Thyroid gland (tissue), 4 donors: ENCODE measurements at regions not wholly inside any gene's neighbourhood (a gene's known extent, or its start where the extent isn't known, plus 50 kb on each side); places are given as distances from the start of the nearest gene placed in this dataset.

Source experiments
- POLR2A ChIP-seq, 2 donors: fragments of 450-650 bp; IDR thresholded peaks; one replicate each; pipeline ENCODE4 v1.6.1; 2017; ENCODE audit warnings: antibody characterized with exemption in 2 of 2, mild to moderate bottlenecking in 2 of 2, moderate library complexity in 1 of 2
- TF ChIP-seq, protein P1 (sequence below), 6 experiments: fragments of 200-600 bp in 3 of 6; fragments of 450-650 bp in 3 of 6; sonication (generic) in 3 of 6; IDR thresholded peaks; one replicate each; pipeline ENCODE4 v1.5.1; 2016 to 2019; ENCODE audit warnings: antibody characterized with exemption in 6 of 6, mild to moderate bottlenecking in 2 of 6, inconsistent platforms in 1 of 6, moderate library complexity in 1 of 6

DNA sequence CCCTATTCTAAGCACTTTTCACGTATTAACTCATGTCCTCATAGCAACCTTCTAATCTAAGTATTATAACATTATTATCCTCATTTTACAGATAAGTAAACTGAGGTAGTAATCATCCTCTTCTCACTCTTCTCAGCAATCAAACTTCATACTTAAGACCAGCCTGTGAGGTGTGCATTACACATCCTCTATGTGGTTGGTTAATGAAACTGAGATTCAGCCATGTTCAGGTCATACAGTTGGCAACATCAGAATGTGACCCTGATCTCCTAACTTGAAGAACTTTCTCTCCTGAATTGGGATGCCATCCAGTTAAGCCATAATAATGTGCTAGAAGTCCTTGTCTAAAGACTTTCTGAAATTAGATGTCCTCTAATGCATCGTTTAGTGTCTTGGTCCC, 275.1 kb upstream of the ANKRD55 start:
- TF ChIP-seq, protein P1, sequence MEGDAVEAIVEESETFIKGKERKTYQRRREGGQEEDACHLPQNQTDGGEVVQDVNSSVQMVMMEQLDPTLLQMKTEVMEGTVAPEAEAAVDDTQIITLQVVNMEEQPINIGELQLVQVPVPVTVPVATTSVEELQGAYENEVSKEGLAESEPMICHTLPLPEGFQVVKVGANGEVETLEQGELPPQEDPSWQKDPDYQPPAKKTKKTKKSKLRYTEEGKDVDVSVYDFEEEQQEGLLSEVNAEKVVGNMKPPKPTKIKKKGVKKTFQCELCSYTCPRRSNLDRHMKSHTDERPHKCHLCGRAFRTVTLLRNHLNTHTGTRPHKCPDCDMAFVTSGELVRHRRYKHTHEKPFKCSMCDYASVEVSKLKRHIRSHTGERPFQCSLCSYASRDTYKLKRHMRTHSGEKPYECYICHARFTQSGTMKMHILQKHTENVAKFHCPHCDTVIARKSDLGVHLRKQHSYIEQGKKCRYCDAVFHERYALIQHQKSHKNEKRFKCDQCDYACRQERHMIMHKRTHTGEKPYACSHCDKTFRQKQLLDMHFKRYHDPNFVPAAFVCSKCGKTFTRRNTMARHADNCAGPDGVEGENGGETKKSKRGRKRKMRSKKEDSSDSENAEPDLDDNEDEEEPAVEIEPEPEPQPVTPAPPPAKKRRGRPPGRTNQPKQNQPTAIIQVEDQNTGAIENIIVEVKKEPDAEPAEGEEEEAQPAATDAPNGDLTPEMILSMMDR (IDR thresholded peaks at IDR 0.05), result no peak
- TF ChIP-seq POLR2A (IDR thresholded peaks at IDR 0.05), result no peak
